ENCODE measurements at regions not wholly inside any gene's neighbourhood (a gene's known extent, or its start where the extent isn't known, plus 50 kb on each side); places are given as distances from the start of the nearest gene placed in this dataset.

DNA sequence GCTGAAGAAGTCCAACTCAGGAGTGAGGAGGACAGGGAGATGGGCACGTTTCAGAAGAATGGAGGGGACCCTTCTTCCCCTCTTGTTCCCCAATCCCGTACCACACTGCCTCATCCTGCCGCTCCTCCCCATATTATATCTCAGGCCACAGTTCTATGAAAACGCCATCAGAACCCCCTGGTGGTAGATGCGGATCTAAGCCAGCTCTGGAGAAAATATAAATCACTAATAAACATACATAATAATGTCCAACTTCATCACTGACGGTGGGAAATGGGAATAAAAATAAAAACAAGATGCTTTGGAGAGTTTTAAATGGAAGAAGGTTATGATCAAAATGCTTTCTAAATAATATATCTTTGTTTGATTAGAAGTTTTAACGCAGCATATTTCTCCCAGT, 400.3 kb downstream of the CADM1 start:
- TF ChIP-seq, protein P1, sequence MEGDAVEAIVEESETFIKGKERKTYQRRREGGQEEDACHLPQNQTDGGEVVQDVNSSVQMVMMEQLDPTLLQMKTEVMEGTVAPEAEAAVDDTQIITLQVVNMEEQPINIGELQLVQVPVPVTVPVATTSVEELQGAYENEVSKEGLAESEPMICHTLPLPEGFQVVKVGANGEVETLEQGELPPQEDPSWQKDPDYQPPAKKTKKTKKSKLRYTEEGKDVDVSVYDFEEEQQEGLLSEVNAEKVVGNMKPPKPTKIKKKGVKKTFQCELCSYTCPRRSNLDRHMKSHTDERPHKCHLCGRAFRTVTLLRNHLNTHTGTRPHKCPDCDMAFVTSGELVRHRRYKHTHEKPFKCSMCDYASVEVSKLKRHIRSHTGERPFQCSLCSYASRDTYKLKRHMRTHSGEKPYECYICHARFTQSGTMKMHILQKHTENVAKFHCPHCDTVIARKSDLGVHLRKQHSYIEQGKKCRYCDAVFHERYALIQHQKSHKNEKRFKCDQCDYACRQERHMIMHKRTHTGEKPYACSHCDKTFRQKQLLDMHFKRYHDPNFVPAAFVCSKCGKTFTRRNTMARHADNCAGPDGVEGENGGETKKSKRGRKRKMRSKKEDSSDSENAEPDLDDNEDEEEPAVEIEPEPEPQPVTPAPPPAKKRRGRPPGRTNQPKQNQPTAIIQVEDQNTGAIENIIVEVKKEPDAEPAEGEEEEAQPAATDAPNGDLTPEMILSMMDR (IDR thresholded peaks at IDR 0.05; ENCODE audit: low read depth, low read length, missing input control): no peak
- TF ChIP-seq, protein P2, sequence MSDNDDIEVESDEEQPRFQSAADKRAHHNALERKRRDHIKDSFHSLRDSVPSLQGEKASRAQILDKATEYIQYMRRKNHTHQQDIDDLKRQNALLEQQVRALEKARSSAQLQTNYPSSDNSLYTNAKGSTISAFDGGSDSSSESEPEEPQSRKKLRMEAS (IDR thresholded peaks at IDR 0.05): no peak
- TF ChIP-seq RAD21 (IDR thresholded peaks at IDR 0.05) (no peak), JUND (IDR thresholded peaks at IDR 0.05) (no peak), GABPA (IDR thresholded peaks at IDR 0.05 in 1 of 2, conservative IDR thresholded peaks at IDR 0.05 in 1 of 2) (no peak), FOXA1 (IDR thresholded peaks at IDR 0.05) (no peak), YY1 (IDR thresholded peaks at IDR 0.05) (no peak)
- TF ChIP-seq, protein P3, sequence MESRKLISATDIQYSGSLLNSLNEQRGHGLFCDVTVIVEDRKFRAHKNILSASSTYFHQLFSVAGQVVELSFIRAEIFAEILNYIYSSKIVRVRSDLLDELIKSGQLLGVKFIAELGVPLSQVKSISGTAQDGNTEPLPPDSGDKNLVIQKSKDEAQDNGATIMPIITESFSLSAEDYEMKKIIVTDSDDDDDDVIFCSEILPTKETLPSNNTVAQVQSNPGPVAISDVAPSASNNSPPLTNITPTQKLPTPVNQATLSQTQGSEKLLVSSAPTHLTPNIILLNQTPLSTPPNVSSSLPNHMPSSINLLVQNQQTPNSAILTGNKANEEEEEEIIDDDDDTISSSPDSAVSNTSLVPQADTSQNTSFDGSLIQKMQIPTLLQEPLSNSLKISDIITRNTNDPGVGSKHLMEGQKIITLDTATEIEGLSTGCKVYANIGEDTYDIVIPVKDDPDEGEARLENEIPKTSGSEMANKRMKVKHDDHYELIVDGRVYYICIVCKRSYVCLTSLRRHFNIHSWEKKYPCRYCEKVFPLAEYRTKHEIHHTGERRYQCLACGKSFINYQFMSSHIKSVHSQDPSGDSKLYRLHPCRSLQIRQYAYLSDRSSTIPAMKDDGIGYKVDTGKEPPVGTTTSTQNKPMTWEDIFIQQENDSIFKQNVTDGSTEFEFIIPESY (IDR thresholded peaks at IDR 0.05): no peak
- TF ChIP-seq, protein P4, sequence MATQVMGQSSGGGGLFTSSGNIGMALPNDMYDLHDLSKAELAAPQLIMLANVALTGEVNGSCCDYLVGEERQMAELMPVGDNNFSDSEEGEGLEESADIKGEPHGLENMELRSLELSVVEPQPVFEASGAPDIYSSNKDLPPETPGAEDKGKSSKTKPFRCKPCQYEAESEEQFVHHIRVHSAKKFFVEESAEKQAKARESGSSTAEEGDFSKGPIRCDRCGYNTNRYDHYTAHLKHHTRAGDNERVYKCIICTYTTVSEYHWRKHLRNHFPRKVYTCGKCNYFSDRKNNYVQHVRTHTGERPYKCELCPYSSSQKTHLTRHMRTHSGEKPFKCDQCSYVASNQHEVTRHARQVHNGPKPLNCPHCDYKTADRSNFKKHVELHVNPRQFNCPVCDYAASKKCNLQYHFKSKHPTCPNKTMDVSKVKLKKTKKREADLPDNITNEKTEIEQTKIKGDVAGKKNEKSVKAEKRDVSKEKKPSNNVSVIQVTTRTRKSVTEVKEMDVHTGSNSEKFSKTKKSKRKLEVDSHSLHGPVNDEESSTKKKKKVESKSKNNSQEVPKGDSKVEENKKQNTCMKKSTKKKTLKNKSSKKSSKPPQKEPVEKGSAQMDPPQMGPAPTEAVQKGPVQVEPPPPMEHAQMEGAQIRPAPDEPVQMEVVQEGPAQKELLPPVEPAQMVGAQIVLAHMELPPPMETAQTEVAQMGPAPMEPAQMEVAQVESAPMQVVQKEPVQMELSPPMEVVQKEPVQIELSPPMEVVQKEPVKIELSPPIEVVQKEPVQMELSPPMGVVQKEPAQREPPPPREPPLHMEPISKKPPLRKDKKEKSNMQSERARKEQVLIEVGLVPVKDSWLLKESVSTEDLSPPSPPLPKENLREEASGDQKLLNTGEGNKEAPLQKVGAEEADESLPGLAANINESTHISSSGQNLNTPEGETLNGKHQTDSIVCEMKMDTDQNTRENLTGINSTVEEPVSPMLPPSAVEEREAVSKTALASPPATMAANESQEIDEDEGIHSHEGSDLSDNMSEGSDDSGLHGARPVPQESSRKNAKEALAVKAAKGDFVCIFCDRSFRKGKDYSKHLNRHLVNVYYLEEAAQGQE (IDR thresholded peaks at IDR 0.05): no peak
